Frontal cortex (tissue), 3 donors: ENCODE measurements at regions not wholly inside any gene's neighbourhood (a gene's known extent, or its start where the extent isn't known, plus 50 kb on each side); places are given as distances from the start of the nearest gene placed in this dataset.

Experiments used
- DNase-seq, 2 donors: peaks; one replicate each; pipeline ENCODE4 v3.0.0; 2012; ENCODE audit warnings: low spot score in 2 of 2
- FAIRE-seq: peaks from 2 replicates; lab custom pipeline; 2012; peaks lifted over from hg19 to GRCh38; lab: Jason Lieb, UNC
- donor health status: control.
- donor health status: control.
- donor health status: control.

- DNase-seq = no peak
- FAIRE-seq = no peak
Measured at GRCh38 chr6:56694002-56694401, 51.3 kb upstream of the DST start.

GRCh38 chr6:56693246-56693607 lies 50.5 kb upstream of the DST start:
- FAIRE-seq (no peak), DNase-seq (no peak)

- no peak for FAIRE-seq
Measured at GRCh38 chr6:56692523-56693245, 50.0 kb upstream of the DST start.

More at GRCh38 chr6:56692523-56693245, 50.0 kb upstream of the DST start:
- no peak for DNase-seq
